ENCODE measurements at regions not wholly inside any gene's neighbourhood (a gene's known extent, or its start where the extent isn't known, plus 50 kb on each side); places are given as distances from the start of the nearest gene placed in this dataset.

GRCh38 chr2:7728388-7728787 is 811.2 kb downstream of the RNF144A start:
- no peaks in the 10 kb centered on the region for H3F3A ChIP-seq (ENCODE audit: control insufficient read depth, insufficient read depth)
- H4K20me1 ChIP-seq (ENCODE audit: control insufficient read depth, insufficient read depth, low read depth, low read length) = no peaks in the 10 kb centered on the region
- H3K27me3 ChIP-seq (ENCODE audit: control insufficient read depth, low read length) = no peaks in the 10 kb centered on the region
- H3K27ac ChIP-seq (ENCODE audit: low read depth, low read length) = no peak overlapping the region
- peaks cover 22% of the 10 kb centered on the region for H3K4me1 ChIP-seq (ENCODE audit: control insufficient read depth, low read length)
- H3K9me2 ChIP-seq (replicated peaks; ENCODE audit: control insufficient read depth, low read length) = no peaks in the 10 kb centered on the region
- H3K4me2 ChIP-seq (ENCODE audit: low read length) = no peak overlapping the region
- H3K9me3 ChIP-seq (ENCODE audit: control insufficient read depth, insufficient read depth, low read length) = no peaks in the 10 kb centered on the region
- TF ChIP-seq CTCF (IDR thresholded peaks at IDR 0.05; ENCODE audit: low read depth, low read length, poor library complexity, severe bottlenecking) (no peak), EZH2phosphoT487 (IDR thresholded peaks at IDR 0.05; ENCODE audit: borderline replicate concordance, low read length) (no peak)
- no peak overlapping the region for H3K4me3 ChIP-seq (ENCODE audit: low read length)
- H3K79me2 ChIP-seq (ENCODE audit: control insufficient read depth, low read length) = no peaks in the 10 kb centered on the region
- no peaks in the 10 kb centered on the region for H3K36me3 ChIP-seq (ENCODE audit: control insufficient read depth, low read length)

GRCh38 chr2:7730449-7730848 is 813.2 kb downstream of the RNF144A start:
- Histone ChIP-seq H3K4me2 (ENCODE audit: low read length) (no peak overlapping the region), H3K27me3 (ENCODE audit: control insufficient read depth, low read length) (no peaks in the 10 kb centered on the region), H3K9me2 (replicated peaks; ENCODE audit: control insufficient read depth, low read length) (no peaks in the 10 kb centered on the region), H3K4me1 (ENCODE audit: control insufficient read depth, low read length) (peaks cover 16% of the 10 kb centered on the region), H4K20me1 (ENCODE audit: control insufficient read depth, insufficient read depth, low read depth, low read length) (no peaks in the 10 kb centered on the region), H3K27ac (ENCODE audit: low read depth, low read length) (no peak overlapping the region), H3F3A (ENCODE audit: control insufficient read depth, insufficient read depth) (no peaks in the 10 kb centered on the region), H3K4me3 (ENCODE audit: low read length) (no peak overlapping the region), H3K79me2 (ENCODE audit: control insufficient read depth, low read length) (no peaks in the 10 kb centered on the region), H3K36me3 (ENCODE audit: control insufficient read depth, low read length) (no peaks in the 10 kb centered on the region), H3K9me3 (ENCODE audit: control insufficient read depth, insufficient read depth, low read length) (no peaks in the 10 kb centered on the region)
- TF ChIP-seq EZH2phosphoT487 (IDR thresholded peaks at IDR 0.05; ENCODE audit: borderline replicate concordance, low read length) (no peak), CTCF (IDR thresholded peaks at IDR 0.05; ENCODE audit: low read depth, low read length, poor library complexity, severe bottlenecking) (no peak)

GRCh38 chr2:7730990-7731389 is 813.8 kb downstream of the RNF144A start:
- H3K4me3 ChIP-seq (ENCODE audit: low read length) = no peak overlapping the region
- no peaks in the 10 kb centered on the region for H3F3A ChIP-seq (ENCODE audit: control insufficient read depth, insufficient read depth)
- H3K79me2 ChIP-seq (ENCODE audit: control insufficient read depth, low read length) = no peaks in the 10 kb centered on the region
- TF ChIP-seq EZH2phosphoT487 (IDR thresholded peaks at IDR 0.05; ENCODE audit: borderline replicate concordance, low read length) = no peak
- no peak for TF ChIP-seq CTCF (IDR thresholded peaks at IDR 0.05; ENCODE audit: low read depth, low read length, poor library complexity, severe bottlenecking)
- no peaks in the 10 kb centered on the region for H3K9me3 ChIP-seq (ENCODE audit: control insufficient read depth, insufficient read depth, low read length)
- H4K20me1 ChIP-seq (ENCODE audit: control insufficient read depth, insufficient read depth, low read depth, low read length) = no peaks in the 10 kb centered on the region
- no peaks in the 10 kb centered on the region for H3K9me2 ChIP-seq (replicated peaks; ENCODE audit: control insufficient read depth, low read length)
- H3K4me1 ChIP-seq (ENCODE audit: control insufficient read depth, low read length) = peaks cover 11% of the 10 kb centered on the region
- H3K27me3 ChIP-seq (ENCODE audit: control insufficient read depth, low read length) = no peaks in the 10 kb centered on the region
- H3K27ac ChIP-seq (ENCODE audit: low read depth, low read length) = no peak overlapping the region
- H3K4me2 ChIP-seq (ENCODE audit: low read length) = no peak overlapping the region
- H3K36me3 ChIP-seq (ENCODE audit: control insufficient read depth, low read length) = no peaks in the 10 kb centered on the region

GRCh38 chr2:7732497-7732896 is 815.3 kb downstream of the RNF144A start:
- TF ChIP-seq EZH2phosphoT487 (IDR thresholded peaks at IDR 0.05; ENCODE audit: borderline replicate concordance, low read length) (no peak), CTCF (IDR thresholded peaks at IDR 0.05; ENCODE audit: low read depth, low read length, poor library complexity, severe bottlenecking) (no peak)
- no peak overlapping the region for H3K27ac ChIP-seq (ENCODE audit: low read depth, low read length)
- no peaks in the 10 kb centered on the region for H3K36me3 ChIP-seq (ENCODE audit: control insufficient read depth, low read length)
- no peaks in the 10 kb centered on the region for H3F3A ChIP-seq (ENCODE audit: control insufficient read depth, insufficient read depth)
- no peaks in the 10 kb centered on the region for H3K9me2 ChIP-seq (replicated peaks; ENCODE audit: control insufficient read depth, low read length)
- H3K4me2 ChIP-seq (ENCODE audit: low read length) = no peak overlapping the region
- no peak overlapping the region for H3K4me3 ChIP-seq (ENCODE audit: low read length)
- peaks cover 3% of the 10 kb centered on the region; the same call in 1 of the 2 replicates for H3K4me1 ChIP-seq (ENCODE audit: control insufficient read depth, low read length)
- no peaks in the 10 kb centered on the region for H4K20me1 ChIP-seq (ENCODE audit: control insufficient read depth, insufficient read depth, low read depth, low read length)
- H3K79me2 ChIP-seq (ENCODE audit: control insufficient read depth, low read length) = no peaks in the 10 kb centered on the region
- H3K27me3 ChIP-seq (ENCODE audit: control insufficient read depth, low read length) = no peaks in the 10 kb centered on the region
- H3K9me3 ChIP-seq (ENCODE audit: control insufficient read depth, insufficient read depth, low read length) = no peaks in the 10 kb centered on the region

Measured in DOHH2 (cell line).